Gastroesophageal sphincter (tissue), 3 donors: ENCODE measurements at regions not wholly inside any gene's neighbourhood (a gene's known extent, or its start where the extent isn't known, plus 50 kb on each side); places are given as distances from the start of the nearest gene placed in this dataset.

ENCODE experiments used
- POLR2A ChIP-seq, 2 donors: fragments of 450-650 bp; IDR thresholded peaks; one replicate each; pipeline ENCODE4 v1.6.1; 2017; ENCODE audit warnings: antibody characterized with exemption in 2 of 2, mild to moderate bottlenecking in 2 of 2, moderate library complexity in 1 of 2
- POLR2AphosphoS5 ChIP-seq: sonication (generic); formaldehyde crosslinking; IDR thresholded peaks from one replicate; pipeline ENCODE4 v1.6.1; 2017; ENCODE audit warnings: antibody characterized with exemption
- TF ChIP-seq, protein P1 (sequence below), 4 experiments: fragments of 200-600 bp in 2 of 4; fragments of 450-650 bp in 2 of 4; sonication (generic) in 1 of 4; IDR thresholded peaks; one replicate each; pipeline ENCODE4 v1.5.1; 2017 to 2019; ENCODE audit warnings: antibody characterized with exemption in 4 of 4, mild to moderate bottlenecking in 2 of 4, moderate library complexity in 2 of 4

- no peak for TF ChIP-seq POLR2AphosphoS5
- TF ChIP-seq, protein P1, sequence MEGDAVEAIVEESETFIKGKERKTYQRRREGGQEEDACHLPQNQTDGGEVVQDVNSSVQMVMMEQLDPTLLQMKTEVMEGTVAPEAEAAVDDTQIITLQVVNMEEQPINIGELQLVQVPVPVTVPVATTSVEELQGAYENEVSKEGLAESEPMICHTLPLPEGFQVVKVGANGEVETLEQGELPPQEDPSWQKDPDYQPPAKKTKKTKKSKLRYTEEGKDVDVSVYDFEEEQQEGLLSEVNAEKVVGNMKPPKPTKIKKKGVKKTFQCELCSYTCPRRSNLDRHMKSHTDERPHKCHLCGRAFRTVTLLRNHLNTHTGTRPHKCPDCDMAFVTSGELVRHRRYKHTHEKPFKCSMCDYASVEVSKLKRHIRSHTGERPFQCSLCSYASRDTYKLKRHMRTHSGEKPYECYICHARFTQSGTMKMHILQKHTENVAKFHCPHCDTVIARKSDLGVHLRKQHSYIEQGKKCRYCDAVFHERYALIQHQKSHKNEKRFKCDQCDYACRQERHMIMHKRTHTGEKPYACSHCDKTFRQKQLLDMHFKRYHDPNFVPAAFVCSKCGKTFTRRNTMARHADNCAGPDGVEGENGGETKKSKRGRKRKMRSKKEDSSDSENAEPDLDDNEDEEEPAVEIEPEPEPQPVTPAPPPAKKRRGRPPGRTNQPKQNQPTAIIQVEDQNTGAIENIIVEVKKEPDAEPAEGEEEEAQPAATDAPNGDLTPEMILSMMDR (IDR thresholded peaks at IDR 0.05): no peak
- no peak for TF ChIP-seq POLR2A (IDR thresholded peaks at IDR 0.05)
Measured at GRCh38 chr1:221430152-221430960, 311.5 kb downstream of the DUSP10 start.
